Adipocyte (in vitro differentiated cells): ENCODE measurements at regions not wholly inside any gene's neighbourhood (a gene's known extent, or its start where the extent isn't known, plus 50 kb on each side); places are given as distances from the start of the nearest gene placed in this dataset.
A peak's percentile ranks its signal among the peaks of the same experiment; 100 is the strongest.

Experiments used
- DNase-seq: peaks from one replicate; pipeline ENCODE4 v3.0.0-alpha.2; 2015; ENCODE audit warnings: low read depth
- H3K27me3 ChIP-seq: replicated peaks from 2 replicates; pipeline ENCODE4 v1.7.0; 2013; ENCODE audit warnings: mild to moderate bottlenecking, low read length, moderate library complexity; ENCODE audit not compliant: control insufficient read depth, insufficient read depth
- H3K36me3 ChIP-seq: 2 replicates; pipeline ENCODE4 v1.7.0; 2013; ENCODE audit warnings: low read length, mild to moderate bottlenecking, moderate library complexity; ENCODE audit not compliant: control insufficient read depth, insufficient read depth, severe bottlenecking
- H3K4me1 ChIP-seq: 2 replicates; pipeline ENCODE4 v1.7.0; 2013; ENCODE audit warnings: mild to moderate bottlenecking, low read length, moderate library complexity; ENCODE audit not compliant: control insufficient read depth, insufficient read depth
- H3K4me3 ChIP-seq: 2 replicates; pipeline ENCODE4 v1.7.0; 2013; ENCODE audit warnings: mild to moderate bottlenecking, low read length, moderate library complexity
- H3K9ac ChIP-seq: 2 replicates; pipeline ENCODE4 v1.7.0; 2013; ENCODE audit warnings: mild to moderate bottlenecking, low read length, moderate library complexity
- H3K9me3 ChIP-seq: 2 replicates; pipeline ENCODE4 v1.7.0; 2013; ENCODE audit warnings: mild to moderate bottlenecking, low read length, moderate library complexity; ENCODE audit not compliant: control insufficient read depth

DNA sequence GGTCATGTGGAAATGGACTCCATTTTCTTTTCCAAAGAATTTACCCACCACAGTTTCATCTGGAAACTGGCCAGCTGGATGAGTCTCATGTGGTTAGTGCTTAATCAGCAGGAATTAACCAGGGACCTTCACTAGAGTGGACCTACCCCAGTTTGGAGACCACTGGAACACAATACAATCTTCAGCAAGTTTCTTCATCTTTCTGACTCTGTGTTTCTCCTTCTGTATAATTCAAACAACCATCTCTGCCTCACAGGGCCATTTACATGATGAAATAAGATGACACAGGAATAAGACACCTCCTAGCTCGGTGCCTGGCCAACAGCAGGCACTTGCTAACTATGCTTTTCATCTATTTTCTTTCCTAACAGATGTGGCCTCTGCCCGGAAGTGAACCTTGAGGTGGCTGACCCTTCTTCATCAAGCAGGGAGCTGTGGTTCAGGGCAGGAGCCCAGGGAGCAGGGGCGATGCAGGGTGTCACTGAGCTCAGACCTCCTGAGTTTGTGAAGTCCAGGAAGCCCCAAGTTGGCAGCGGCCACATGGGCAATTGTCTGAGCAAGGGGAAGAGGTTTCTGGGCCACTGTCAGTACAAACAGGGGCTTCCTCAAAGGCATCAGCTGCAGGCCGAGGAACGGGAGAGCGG, 98.8 kb downstream of the SOD2 start:
- H3K36me3 ChIP-seq, result no peaks in the 10 kb centered on the region
- peak overlapping the region; percentile 58 for H3K9ac ChIP-seq
- no peaks in the 10 kb centered on the region for H3K9me3 ChIP-seq
- H3K4me1 ChIP-seq, result peaks cover 22% of the 10 kb centered on the region
- H3K27me3 ChIP-seq, result no peaks in the 10 kb centered on the region
- peak overlapping the region; percentile 15 for H3K4me3 ChIP-seq
- peak; percentile 30 for DNase-seq

- DNase-seq, result no peak
- no peak overlapping the region for H3K9ac ChIP-seq
- H3K36me3 ChIP-seq, result no peaks in the 10 kb centered on the region
- peaks cover 20% of the 10 kb centered on the region for H3K4me1 ChIP-seq
- H3K4me3 ChIP-seq, result no peak overlapping the region
- no peaks in the 10 kb centered on the region for H3K27me3 ChIP-seq
- no peaks in the 10 kb centered on the region for H3K9me3 ChIP-seq
Observed at GRCh38 chr6:159590835-159591234, 102.2 kb downstream of the SOD2 start.

DNA sequence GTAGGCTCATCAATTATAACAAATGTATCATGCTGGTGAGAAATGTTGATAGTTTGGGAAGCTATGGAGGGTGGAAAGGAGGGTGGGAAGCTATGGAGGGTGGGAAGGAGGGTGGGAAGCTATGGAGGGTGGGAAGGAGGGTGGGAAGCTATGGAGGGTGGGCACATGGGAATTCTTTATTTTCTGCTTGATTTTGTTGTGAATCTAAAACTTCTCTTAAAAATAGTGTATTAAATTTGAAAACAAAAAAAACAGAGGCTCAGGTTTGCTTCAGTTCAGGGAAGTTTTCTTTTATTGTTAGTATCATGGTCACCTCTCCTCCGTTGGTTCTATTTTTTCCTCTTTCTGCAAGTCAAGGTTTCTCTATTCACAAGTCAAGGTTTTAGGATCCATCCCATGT, 106.4 kb downstream of the SOD2 start:
- no peaks in the 10 kb centered on the region for H3K9me3 ChIP-seq
- no peak overlapping the region for H3K9ac ChIP-seq
- H3K4me3 ChIP-seq, result no peak overlapping the region
- no peaks in the 10 kb centered on the region for H3K4me1 ChIP-seq
- H3K36me3 ChIP-seq, result no peaks in the 10 kb centered on the region
- H3K27me3 ChIP-seq, result no peaks in the 10 kb centered on the region
- no peak for DNase-seq

GRCh38 chr6:159582736-159583135, 110.3 kb downstream of the SOD2 start:
- no peaks in the 10 kb centered on the region for H3K4me1 ChIP-seq
- no peaks in the 10 kb centered on the region for H3K9me3 ChIP-seq
- H3K27me3 ChIP-seq, result no peaks in the 10 kb centered on the region
- H3K36me3 ChIP-seq, result no peaks in the 10 kb centered on the region
- DNase-seq, result no peak
- H3K9ac ChIP-seq, result no peak overlapping the region
- no peak overlapping the region for H3K4me3 ChIP-seq

DNA sequence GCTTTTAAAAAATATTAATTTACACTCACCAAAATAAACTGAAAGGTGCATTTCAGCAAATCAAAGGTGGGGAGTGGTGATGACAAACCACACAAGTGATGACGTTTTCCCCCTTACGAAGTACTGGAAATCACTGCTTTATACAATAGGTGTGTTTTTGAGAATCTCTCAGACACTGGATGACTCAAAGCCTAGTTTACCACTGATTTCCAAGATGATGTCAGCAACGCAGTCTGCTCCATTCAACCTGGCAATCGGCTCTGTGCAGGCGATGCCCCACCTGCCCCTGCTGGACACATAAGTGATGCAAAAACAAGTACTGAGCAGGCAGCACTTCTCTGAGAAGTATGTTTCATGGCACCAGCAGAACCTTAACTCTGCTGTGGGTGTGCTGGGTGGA, 114.4 kb downstream of the SOD2 start:
- no peak for DNase-seq
- Histone ChIP-seq H3K27me3 (no peaks in the 10 kb centered on the region), H3K9me3 (no peaks in the 10 kb centered on the region), H3K9ac (no peak overlapping the region), H3K4me1 (no peaks in the 10 kb centered on the region), H3K36me3 (no peaks in the 10 kb centered on the region), H3K4me3 (no peak overlapping the region)

DNA sequence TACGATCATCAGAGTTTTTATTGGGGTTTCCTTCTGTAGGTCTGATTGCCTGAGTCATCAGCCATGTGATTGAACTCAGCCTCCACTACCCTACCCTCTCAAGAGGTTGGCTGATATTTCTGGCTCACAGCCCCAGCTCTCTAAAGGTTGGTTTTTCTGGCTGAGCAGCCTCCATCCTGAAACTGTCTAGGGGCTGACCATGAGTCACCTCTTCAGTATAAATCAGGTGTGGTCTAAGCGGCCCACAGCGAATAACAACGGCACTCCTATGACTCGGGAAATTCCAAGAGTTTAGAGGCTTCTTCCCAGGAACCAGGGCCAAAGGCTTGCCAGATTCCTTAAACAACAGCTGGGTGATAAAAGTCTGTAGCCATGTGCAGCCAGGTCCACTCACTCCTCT, 115.5 kb downstream of the SOD2 start:
- Histone ChIP-seq H3K27me3 (no peaks in the 10 kb centered on the region), H3K4me1 (no peaks in the 10 kb centered on the region), H3K4me3 (no peak overlapping the region), H3K9me3 (no peaks in the 10 kb centered on the region), H3K36me3 (no peaks in the 10 kb centered on the region), H3K9ac (no peak overlapping the region)
- DNase-seq, result no peak

GRCh38 chr6:159572439-159573110, 120.5 kb downstream of the SOD2 start:
- Histone ChIP-seq H3K4me1 (no peaks in the 10 kb centered on the region), H3K9me3 (peaks cover 15% of the 10 kb centered on the region), H3K9ac (no peak overlapping the region), H3K36me3 (no peaks in the 10 kb centered on the region), H3K4me3 (no peak overlapping the region), H3K27me3 (no peaks in the 10 kb centered on the region)
- no peak for DNase-seq

GRCh38 chr6:159565181-159565710, 127.8 kb downstream of the SOD2 start:
- DNase-seq, result peak; percentile 3
- no peaks in the 10 kb centered on the region for H3K36me3 ChIP-seq
- no peaks in the 10 kb centered on the region for H3K4me1 ChIP-seq
- H3K9me3 ChIP-seq, result peaks cover 13% of the 10 kb centered on the region
- H3K9ac ChIP-seq, result no peak overlapping the region
- H3K4me3 ChIP-seq, result no peak overlapping the region
- H3K27me3 ChIP-seq, result no peaks in the 10 kb centered on the region

DNA sequence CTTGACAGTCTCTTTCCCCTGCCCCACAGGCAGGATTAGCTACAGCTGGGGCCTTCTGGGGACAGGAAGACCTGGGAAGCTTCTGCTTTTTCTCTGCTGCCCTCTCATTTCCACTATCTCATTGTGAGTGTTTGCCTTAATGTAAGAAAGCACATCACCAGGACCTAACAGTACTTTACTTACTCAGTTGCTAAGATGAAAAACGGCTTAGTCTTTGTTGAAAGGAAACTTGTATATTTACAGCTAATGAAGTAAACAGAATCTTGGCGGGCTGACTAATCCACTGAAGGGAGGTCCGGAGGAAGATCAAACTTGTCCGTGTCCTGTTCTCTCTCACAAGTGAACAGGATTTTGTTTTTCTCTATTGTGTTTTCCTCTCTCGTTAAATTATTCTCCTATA, 128.6 kb downstream of the SOD2 start:
- Histone ChIP-seq H3K9ac (no peak overlapping the region), H3K4me1 (no peaks in the 10 kb centered on the region), H3K9me3 (peaks cover 6% of the 10 kb centered on the region), H3K4me3 (no peak overlapping the region), H3K36me3 (no peaks in the 10 kb centered on the region), H3K27me3 (no peaks in the 10 kb centered on the region)
- DNase-seq, result no peak

DNA sequence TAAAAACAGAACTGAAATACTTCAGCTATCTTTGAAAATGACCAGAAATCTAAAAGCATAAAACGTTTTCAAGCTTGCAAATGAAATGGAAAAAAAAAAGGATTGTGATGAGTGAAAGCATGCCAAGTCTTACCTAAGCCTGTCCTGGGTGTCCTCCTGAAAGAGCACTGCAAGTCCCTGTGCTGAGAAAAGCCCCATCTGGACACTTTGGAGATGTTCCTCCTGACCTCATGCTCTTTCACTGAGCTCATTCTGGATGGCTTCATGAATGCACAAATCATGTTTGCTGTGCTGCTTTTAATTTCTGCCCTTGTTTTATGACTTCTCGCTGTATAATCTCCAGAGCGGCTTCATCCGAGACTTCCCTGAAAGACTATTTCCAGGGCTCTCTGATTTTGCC, 136.0 kb downstream of the SOD2 start:
- Histone ChIP-seq H3K9ac (no peak overlapping the region), H3K36me3 (no peaks in the 10 kb centered on the region), H3K27me3 (peaks cover 10% of the 10 kb centered on the region), H3K4me3 (no peak overlapping the region), H3K9me3 (no peaks in the 10 kb centered on the region), H3K4me1 (no peaks in the 10 kb centered on the region)
- no peak for DNase-seq

DNA sequence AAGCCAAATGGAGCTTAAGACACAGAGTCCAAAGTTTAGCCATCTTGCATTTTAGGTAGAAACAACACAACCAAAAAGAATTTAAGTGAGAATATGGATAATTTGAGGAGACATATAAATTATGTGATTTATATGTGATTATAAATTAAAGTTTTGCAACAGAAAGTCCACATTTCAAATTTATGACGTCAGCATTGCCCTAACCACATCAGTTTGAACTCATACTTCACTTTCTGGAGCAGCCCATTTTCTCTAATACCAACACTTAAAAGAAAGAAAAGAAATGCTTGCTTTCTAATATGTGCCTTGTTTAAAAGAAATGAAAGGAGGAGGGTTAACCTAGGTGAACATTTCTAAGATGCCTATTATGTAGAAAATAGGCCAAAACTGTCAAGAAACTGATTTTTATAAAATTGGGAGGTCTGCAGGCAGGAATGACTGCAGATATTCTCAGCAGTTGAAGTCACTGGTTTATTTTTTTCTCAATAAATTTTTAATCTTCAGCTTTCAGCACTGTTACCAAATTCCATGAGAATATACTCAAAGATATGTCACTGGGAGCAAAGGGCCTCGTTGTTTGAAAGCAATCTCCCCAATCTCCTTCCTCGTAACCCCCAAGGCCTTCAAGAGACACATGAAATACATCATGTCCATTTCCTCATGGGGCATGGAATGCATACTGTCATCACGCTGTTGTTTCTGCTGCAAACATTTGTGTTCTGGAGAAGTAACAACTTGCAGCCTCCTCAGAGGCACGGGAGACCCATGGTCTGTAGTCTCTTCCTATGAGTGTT, 137.8 kb downstream of the SOD2 start:
- no peak overlapping the region for H3K9ac ChIP-seq

More for the DNA sequence above, 137.8 kb downstream of the SOD2 start:
- Histone ChIP-seq H3K4me3 (no peak overlapping the region), H3K4me1 (no peaks in the 10 kb centered on the region), H3K9me3 (no peaks in the 10 kb centered on the region), H3K36me3 (no peaks in the 10 kb centered on the region), H3K27me3 (peaks cover 10% of the 10 kb centered on the region)
- no peak for DNase-seq
